ENCODE measurements at regions not wholly inside any gene's neighbourhood (a gene's known extent, or its start where the extent isn't known, plus 50 kb on each side); places are given as distances from the start of the nearest gene placed in this dataset.

GRCh38 chr3:189493271-189493670 lies 137.9 kb upstream of the TP63 start:
- DNase-seq (ENCODE audit: low read depth, low spot score), result no peak
- Histone ChIP-seq H2AFZ (ENCODE audit: control insufficient read depth, low read depth, low read length) (no peak overlapping the region), H4K20me1 (ENCODE audit: control insufficient read depth, insufficient read depth) (no peaks in the 10 kb centered on the region), H3K4me3 (no peak overlapping the region), H3K79me2 (ENCODE audit: control insufficient read depth, insufficient read depth, low read length) (no peaks in the 10 kb centered on the region), H3K27me3 (replicated peaks in 1 of 2; ENCODE audit: control insufficient read depth in 2 of 2, insufficient read depth in 2 of 2, low read length in 1 of 2) (no peaks in the 10 kb centered on the region), H3K9me3 (replicated peaks; ENCODE audit: control insufficient read depth, insufficient read depth, low read length) (no peaks in the 10 kb centered on the region), H3K36me3 (ENCODE audit: control insufficient read depth in 2 of 2, insufficient read depth in 2 of 2, low read length in 1 of 2) (no peaks in the 10 kb centered on the region), H3K4me2 (ENCODE audit: control insufficient read depth, insufficient read depth) (no peak overlapping the region), H3K27ac (ENCODE audit: control insufficient read depth, insufficient read depth) (no peak overlapping the region), H3K9ac (ENCODE audit: control insufficient read depth, insufficient read depth, low read length) (no peak overlapping the region), H3K4me1 (ENCODE audit: control insufficient read depth, insufficient read depth, low read length) (no peaks in the 10 kb centered on the region)
- SMC1A ChIA-PET (ENCODE audit: uncharacterized antibody, unreplicated experiment), result interaction anchor here (0.9 to 1.7 kb wide), 3 partner anchors 18 to 89 kb away, joined by 3 read pairs; no protein-coding TSS in a partner anchor
- CTCF ChIA-PET, result interaction anchor here (0.9 kb wide), 1 partner anchor 23 kb away, joined by 3 read pairs; no protein-coding TSS in a partner anchor
- RAD21 ChIA-PET (ENCODE audit: unreplicated experiment), result no interaction called here
- intact Hi-C loops (cut with micrococcal nuclease; ENCODE audit: unreplicated experiment), result no loop called here
- BruUV-seq (replicated peaks), result no TSS peak
- POLR2A ChIA-PET, result no interaction called here
- TF ChIP-seq ZZZ3 (IDR thresholded peaks at IDR 0.05; ENCODE audit: control insufficient read depth, insufficient read length, low read depth) (no peak), EP300 (IDR thresholded peaks at IDR 0.05; ENCODE audit: borderline replicate concordance in 1 of 2, control insufficient read depth in 1 of 2, low read depth in 2 of 2, low read length in 2 of 2) (no peak), BRCA1 (IDR thresholded peaks at IDR 0.05; ENCODE audit: low read depth, low read length) (no peak), MEF2A (IDR thresholded peaks at IDR 0.05; ENCODE audit: insufficient read depth, low read depth, low read length) (no peak), ELK1 (IDR thresholded peaks at IDR 0.05; ENCODE audit: low read depth, low read length) (no peak), MLLT1 (IDR thresholded peaks at IDR 0.05) (no peak)
- 67% methylated on average over 3 of the region's 3 CpGs for WGBS (ENCODE audit: insufficient coverage, insufficient replicate concordance, low lambda C conversion rate, missing lambda C conversion rate)
- in situ Hi-C loops (cut with MboI), result no loop called here
- no peak for ATAC-seq
- FAIRE-seq, result no peak

All from GM12878 (cell line).